ENCODE measurements at regions not wholly inside any gene's neighbourhood (a gene's known extent, or its start where the extent isn't known, plus 50 kb on each side); places are given as distances from the start of the nearest gene placed in this dataset.

GRCh38 chr7:13476881-13477444, 512.5 kb downstream of the ETV1 start:
- ChIA-PET CTCF (no interaction called here), POLR2A (ENCODE audit: unreplicated experiment) (no interaction called here)
- Histone ChIP-seq H3K4me2 (no peak overlapping the region), H3K9me2 (ENCODE audit: insufficient read depth) (no peaks in the 10 kb centered on the region), H3K4me1 (replicated peaks; ENCODE audit: insufficient read depth) (no peaks in the 10 kb centered on the region), H4K20me1 (ENCODE audit: insufficient read depth) (no peaks in the 10 kb centered on the region), H3F3A (ENCODE audit: insufficient read depth, low read depth) (no peaks in the 10 kb centered on the region), H3K27me3 (ENCODE audit: insufficient read depth, low read depth) (no peaks in the 10 kb centered on the region), H2AFZ (no peak overlapping the region), H3K27ac (no peak overlapping the region), H3K36me3 (ENCODE audit: low read depth) (no peaks in the 10 kb centered on the region), H3K79me2 (ENCODE audit: low read depth) (no peaks in the 10 kb centered on the region), H3K9me3 (ENCODE audit: insufficient read depth, low read depth) (no peaks in the 10 kb centered on the region), H3K4me3 (no peak overlapping the region)
- TF ChIP-seq EZH2 (IDR thresholded peaks at IDR 0.05; ENCODE audit: low read depth) (no peak), CTCF (conservative IDR thresholded peaks at IDR 0.05) (no peak)
- no TSS peak for BruUV-seq (replicated peaks)
- DNase-seq: no peak
- intact Hi-C loops (cut with micrococcal nuclease; ENCODE audit: unreplicated experiment): no loop called here

DNA sequence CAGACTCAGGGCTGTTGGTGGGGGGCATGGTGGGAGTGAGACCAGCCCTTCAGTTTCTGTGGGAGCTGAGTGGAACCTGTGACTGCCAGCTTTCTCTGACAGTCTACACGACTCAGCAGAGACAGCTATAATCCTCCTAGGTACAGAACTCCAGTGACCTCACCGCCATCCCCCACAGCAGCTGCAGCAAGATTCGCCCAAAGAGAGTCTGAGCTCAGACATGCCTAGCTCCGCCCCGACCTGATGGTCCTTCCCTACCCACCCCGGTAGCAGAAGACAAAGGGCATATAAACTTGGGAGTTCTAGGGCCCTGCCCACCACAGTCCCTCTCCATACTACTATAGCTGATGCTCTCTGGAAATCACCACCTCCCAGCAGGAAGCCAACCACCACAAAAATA, 500.1 kb downstream of the ETV1 start:
- TF ChIP-seq EZH2 (IDR thresholded peaks at IDR 0.05; ENCODE audit: low read depth): no peak
- no peak for TF ChIP-seq CTCF (conservative IDR thresholded peaks at IDR 0.05)
- no peaks in the 10 kb centered on the region for H3F3A ChIP-seq (ENCODE audit: insufficient read depth, low read depth)
- H3K4me3 ChIP-seq: no peak overlapping the region
- no peaks in the 10 kb centered on the region for H3K9me2 ChIP-seq (ENCODE audit: insufficient read depth)
- no TSS peak for BruUV-seq (replicated peaks)
- CTCF ChIA-PET: no interaction called here
- no peak overlapping the region for H3K4me2 ChIP-seq
- no peaks in the 10 kb centered on the region for H3K4me1 ChIP-seq (replicated peaks; ENCODE audit: insufficient read depth)
- H3K27ac ChIP-seq: no peak overlapping the region
- DNase-seq: no peak
- POLR2A ChIA-PET (ENCODE audit: unreplicated experiment): no interaction called here
- intact Hi-C loops (cut with micrococcal nuclease; ENCODE audit: unreplicated experiment): no loop called here
- no peaks in the 10 kb centered on the region for H3K36me3 ChIP-seq (ENCODE audit: low read depth)
- H3K27me3 ChIP-seq (ENCODE audit: insufficient read depth, low read depth): no peaks in the 10 kb centered on the region
- H2AFZ ChIP-seq: no peak overlapping the region
- H3K79me2 ChIP-seq (ENCODE audit: low read depth): no peaks in the 10 kb centered on the region
- H4K20me1 ChIP-seq (ENCODE audit: insufficient read depth): no peaks in the 10 kb centered on the region
- no peaks in the 10 kb centered on the region for H3K9me3 ChIP-seq (ENCODE audit: insufficient read depth, low read depth)

DNA sequence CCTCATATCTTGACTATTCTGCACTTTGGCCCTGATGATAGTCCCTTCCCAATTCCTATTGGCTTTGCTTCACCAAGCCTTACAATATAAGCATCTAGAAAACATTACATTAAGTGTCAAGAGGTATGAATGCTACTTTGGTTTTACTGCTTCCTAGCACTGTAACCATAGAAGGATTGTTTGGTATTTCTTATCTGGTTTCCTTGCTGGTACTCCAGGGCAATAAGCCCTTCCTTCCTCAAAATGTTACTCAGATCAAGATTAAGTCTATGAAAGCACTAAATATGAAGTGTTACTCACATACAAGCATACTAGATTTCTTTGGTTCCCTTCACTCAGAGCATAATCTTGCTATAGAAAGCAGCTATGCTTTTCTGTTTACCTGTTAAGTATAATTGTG, 492.5 kb downstream of the ETV1 start:
- DNase-seq: no peak
- Histone ChIP-seq H3F3A (ENCODE audit: insufficient read depth, low read depth) (no peaks in the 10 kb centered on the region), H3K9me3 (ENCODE audit: insufficient read depth, low read depth) (no peaks in the 10 kb centered on the region), H3K27me3 (ENCODE audit: insufficient read depth, low read depth) (no peaks in the 10 kb centered on the region), H4K20me1 (ENCODE audit: insufficient read depth) (no peaks in the 10 kb centered on the region), H3K9me2 (ENCODE audit: insufficient read depth) (no peaks in the 10 kb centered on the region), H3K36me3 (ENCODE audit: low read depth) (no peaks in the 10 kb centered on the region), H3K4me3 (no peak overlapping the region), H3K4me2 (no peak overlapping the region), H3K4me1 (replicated peaks; ENCODE audit: insufficient read depth) (no peaks in the 10 kb centered on the region), H2AFZ (no peak overlapping the region), H3K79me2 (ENCODE audit: low read depth) (no peaks in the 10 kb centered on the region), H3K27ac (no peak overlapping the region)
- no TSS peak for BruUV-seq (replicated peaks)
- intact Hi-C loops (cut with micrococcal nuclease; ENCODE audit: unreplicated experiment): no loop called here
- ChIA-PET POLR2A (ENCODE audit: unreplicated experiment) (no interaction called here), CTCF (no interaction called here)
- TF ChIP-seq EZH2 (IDR thresholded peaks at IDR 0.05; ENCODE audit: low read depth) (no peak), CTCF (conservative IDR thresholded peaks at IDR 0.05) (no peak)

Measured in PC-9 (cell line).